ENCODE measurements at regions not wholly inside any gene's neighbourhood (a gene's known extent, or its start where the extent isn't known, plus 50 kb on each side); places are given as distances from the start of the nearest gene placed in this dataset.

DNA sequence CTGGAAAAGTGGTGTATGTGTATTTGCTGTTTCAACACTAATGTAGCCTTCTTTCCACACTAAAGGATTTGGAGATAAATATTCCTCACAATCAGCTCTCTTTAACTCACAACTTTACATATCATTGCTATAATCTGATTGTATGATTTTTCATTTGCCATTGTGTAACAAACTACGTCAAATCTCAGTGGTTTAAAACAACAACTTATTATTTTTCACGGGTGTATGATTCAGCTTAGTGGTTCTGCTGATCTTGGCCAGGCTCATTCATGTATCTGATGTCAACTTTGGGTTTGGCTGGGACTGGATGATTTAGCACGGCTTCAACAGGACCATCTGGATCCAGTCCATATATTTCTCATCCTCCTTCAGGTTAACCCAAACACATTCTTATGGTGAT lies 55.4 kb upstream of the TMX4 start:
- TF ChIP-seq, protein P1, sequence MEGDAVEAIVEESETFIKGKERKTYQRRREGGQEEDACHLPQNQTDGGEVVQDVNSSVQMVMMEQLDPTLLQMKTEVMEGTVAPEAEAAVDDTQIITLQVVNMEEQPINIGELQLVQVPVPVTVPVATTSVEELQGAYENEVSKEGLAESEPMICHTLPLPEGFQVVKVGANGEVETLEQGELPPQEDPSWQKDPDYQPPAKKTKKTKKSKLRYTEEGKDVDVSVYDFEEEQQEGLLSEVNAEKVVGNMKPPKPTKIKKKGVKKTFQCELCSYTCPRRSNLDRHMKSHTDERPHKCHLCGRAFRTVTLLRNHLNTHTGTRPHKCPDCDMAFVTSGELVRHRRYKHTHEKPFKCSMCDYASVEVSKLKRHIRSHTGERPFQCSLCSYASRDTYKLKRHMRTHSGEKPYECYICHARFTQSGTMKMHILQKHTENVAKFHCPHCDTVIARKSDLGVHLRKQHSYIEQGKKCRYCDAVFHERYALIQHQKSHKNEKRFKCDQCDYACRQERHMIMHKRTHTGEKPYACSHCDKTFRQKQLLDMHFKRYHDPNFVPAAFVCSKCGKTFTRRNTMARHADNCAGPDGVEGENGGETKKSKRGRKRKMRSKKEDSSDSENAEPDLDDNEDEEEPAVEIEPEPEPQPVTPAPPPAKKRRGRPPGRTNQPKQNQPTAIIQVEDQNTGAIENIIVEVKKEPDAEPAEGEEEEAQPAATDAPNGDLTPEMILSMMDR (conservative IDR thresholded peaks at IDR 0.05; ENCODE audit: low read depth, low read length): no peak
- no peak for TF ChIP-seq EZH2 (IDR thresholded peaks at IDR 0.05; ENCODE audit: low read length, unreplicated experiment)
- no peak for TF ChIP-seq EZH2phosphoT487 (IDR thresholded peaks at IDR 0.05; ENCODE audit: borderline replicate concordance, low read length)
